DOHH2 (cell line): ENCODE measurements at regions not wholly inside any gene's neighbourhood (a gene's known extent, or its start where the extent isn't known, plus 50 kb on each side); places are given as distances from the start of the nearest gene placed in this dataset.

Experiments
- H3F3A ChIP-seq: fragments of 200-600 bp; sonication (generic), shearing (Covaris generic); 2 replicates; pipeline ENCODE4 v1.6.0; 2016; ENCODE audit warnings: antibody characterized with exemption, mild to moderate bottlenecking; ENCODE audit not compliant: control insufficient read depth, insufficient read depth
- H3K27ac ChIP-seq: fragments of 200-600 bp; sonication (generic); 2 replicates; pipeline ENCODE4 v1.5.1; 2014; ENCODE audit warnings: low read depth, mild to moderate bottlenecking, low read length, moderate library complexity
- H3K27me3 ChIP-seq: fragments of 200-600 bp; sonication (generic); 2 replicates; pipeline ENCODE4 v1.6.1; 2014; ENCODE audit warnings: mild to moderate bottlenecking, low read length, mixed read lengths; ENCODE audit not compliant: control insufficient read depth
- H3K36me3 ChIP-seq: fragments of 200-600 bp; sonication (generic); 2 replicates; pipeline ENCODE4 v1.6.1; 2014; ENCODE audit warnings: mild to moderate bottlenecking, low read length, moderate library complexity, mixed read lengths; ENCODE audit not compliant: control insufficient read depth
- H3K4me1 ChIP-seq: fragments of 200-600 bp; sonication (generic); 2 replicates; pipeline ENCODE4 v1.6.1; 2014; ENCODE audit warnings: mild to moderate bottlenecking, low read length, mixed read lengths; ENCODE audit not compliant: control insufficient read depth
- H3K4me2 ChIP-seq: fragments of 200-600 bp; sonication (generic); 2 replicates; pipeline ENCODE4 v1.6.0; 2014; ENCODE audit warnings: mild to moderate bottlenecking, low read length, moderate library complexity
- H3K4me3 ChIP-seq: fragments of 200-600 bp; sonication (generic); 2 replicates; pipeline ENCODE4 v1.5.1; 2014; ENCODE audit warnings: mild to moderate bottlenecking, low read length, mixed read lengths
- H3K79me2 ChIP-seq: fragments of 200-600 bp; sonication (generic); 2 replicates; pipeline ENCODE4 v1.6.1; 2014; ENCODE audit warnings: mild to moderate bottlenecking, low read length, mixed read lengths; ENCODE audit not compliant: control insufficient read depth
- H3K9me2 ChIP-seq: fragments of 200-600 bp; sonication (generic); replicated peaks from 2 replicates; pipeline ENCODE4 v1.6.1; 2014; ENCODE audit warnings: mild to moderate bottlenecking, low read length, mixed read lengths; ENCODE audit not compliant: control insufficient read depth
- H3K9me3 ChIP-seq: fragments of 200-600 bp; sonication (generic); 2 replicates; pipeline ENCODE4 v1.6.1; 2014; ENCODE audit warnings: antibody characterized with exemption, low read length, mixed read lengths; ENCODE audit not compliant: control insufficient read depth, insufficient read depth
- H4K20me1 ChIP-seq: fragments of 200-600 bp; sonication (generic); 2 replicates; pipeline ENCODE4 v1.6.0; 2014; ENCODE audit warnings: low read depth, mild to moderate bottlenecking, antibody characterized with exemption, low read length, moderate library complexity; ENCODE audit not compliant: control insufficient read depth, insufficient read depth
- CTCF ChIP-seq: fragments of 200-600 bp; sonication (generic); IDR thresholded peaks from one replicate; pipeline ENCODE4 v1.5.1; 2014; ENCODE audit warnings: antibody characterized with exemption, mild to moderate bottlenecking, low read depth, low read length; ENCODE audit not compliant: poor library complexity, severe bottlenecking
- EZH2phosphoT487 ChIP-seq: fragments of 200-600 bp; sonication (generic); IDR thresholded peaks from 2 replicates; pipeline ENCODE4 v1.6.1; 2017; ENCODE audit warnings: borderline replicate concordance, mild to moderate bottlenecking, antibody characterized with exemption, low read length, moderate library complexity, mixed read lengths

GRCh38 chr3:194251461-194251860, 99.7 kb downstream of the CPN2 start:
- TF ChIP-seq CTCF, result no peak
- TF ChIP-seq EZH2phosphoT487, result no peak
- Histone ChIP-seq H3F3A (no peaks in the 10 kb centered on the region), H3K27ac (no peak overlapping the region), H3K4me1 (peaks cover 8% of the 10 kb centered on the region), H3K27me3 (peaks cover 23% of the 10 kb centered on the region), H3K4me2 (no peak overlapping the region), H3K9me2 (no peaks in the 10 kb centered on the region), H3K79me2 (no peaks in the 10 kb centered on the region), H3K36me3 (no peaks in the 10 kb centered on the region), H4K20me1 (no peaks in the 10 kb centered on the region), H3K9me3 (no peaks in the 10 kb centered on the region), H3K4me3 (no peak overlapping the region)

GRCh38 chr3:194251891-194252560, 99.1 kb downstream of the CPN2 start:
- peaks cover 21% of the 10 kb centered on the region for H3K27me3 ChIP-seq
- TF ChIP-seq EZH2phosphoT487, result no peak
- TF ChIP-seq CTCF, result no peak
- no peak overlapping the region for H3K4me3 ChIP-seq
- H3K36me3 ChIP-seq, result no peaks in the 10 kb centered on the region
- no peaks in the 10 kb centered on the region for H3K9me3 ChIP-seq
- no peaks in the 10 kb centered on the region for H3K79me2 ChIP-seq
- H3K9me2 ChIP-seq, result no peaks in the 10 kb centered on the region
- H4K20me1 ChIP-seq, result no peaks in the 10 kb centered on the region
- peaks cover 8% of the 10 kb centered on the region for H3K4me1 ChIP-seq
- H3K27ac ChIP-seq, result no peak overlapping the region
- H3K4me2 ChIP-seq, result no peak overlapping the region
- H3F3A ChIP-seq, result no peaks in the 10 kb centered on the region

GRCh38 chr3:194253270-194253669, 97.9 kb downstream of the CPN2 start:
- peaks cover 21% of the 10 kb centered on the region for H3K27me3 ChIP-seq
- peaks cover 2% of the 10 kb centered on the region; the same call in 1 of the 2 replicates for H3K9me3 ChIP-seq
- TF ChIP-seq CTCF, result no peak
- TF ChIP-seq EZH2phosphoT487, result no peak
- no peaks in the 10 kb centered on the region for H3K9me2 ChIP-seq
- no peaks in the 10 kb centered on the region for H3K36me3 ChIP-seq
- H3K79me2 ChIP-seq, result no peaks in the 10 kb centered on the region
- H3K4me3 ChIP-seq, result no peak overlapping the region
- H3F3A ChIP-seq, result no peaks in the 10 kb centered on the region
- H3K4me1 ChIP-seq, result peaks cover 8% of the 10 kb centered on the region
- no peaks in the 10 kb centered on the region for H4K20me1 ChIP-seq
- no peak overlapping the region for H3K4me2 ChIP-seq
- H3K27ac ChIP-seq, result no peak overlapping the region
